Nephron (organoid): ENCODE measurements at regions not wholly inside any gene's neighbourhood (a gene's known extent, or its start where the extent isn't known, plus 50 kb on each side); places are given as distances from the start of the nearest gene placed in this dataset.
A peak's percentile ranks its signal among the peaks of the same experiment; 100 is the strongest.

Experiments used
- H3K27ac Mint-ChIP-seq, 3 experiments: 2 replicates each; pipeline ENCODE4 v1.8.0; 2020; ENCODE audit warnings: mixed read lengths in 3 of 3, mild to moderate bottlenecking in 2 of 3, moderate library complexity in 1 of 3
- H3K27me3 Mint-ChIP-seq: 2 replicates; pipeline ENCODE4 v1.8.0; 2021; ENCODE audit warnings: low read depth, mild to moderate bottlenecking, moderate library complexity, mixed read lengths
- H3K36me3 Mint-ChIP-seq: 2 replicates; pipeline ENCODE4 v1.8.0; 2020; ENCODE audit warnings: low read depth, mixed read lengths
- H3K4me1 Mint-ChIP-seq: 2 replicates; pipeline ENCODE4 v1.8.0; 2020; ENCODE audit warnings: mixed read lengths
- H3K4me3 Mint-ChIP-seq, 3 experiments: 2 replicates each; pipeline ENCODE4 v1.8.0; 2020; ENCODE audit warnings: mild to moderate bottlenecking in 3 of 3, mixed read lengths in 3 of 3, moderate library complexity in 2 of 3
- H3K9me3 Mint-ChIP-seq: 2 replicates; pipeline ENCODE4 v1.8.0; 2020; ENCODE audit warnings: mixed read lengths
- CTCF ChIP-seq, 3 experiments: fragments of 200-600 bp; sonication (generic); IDR thresholded peaks; one replicate each; pipeline ENCODE4 v1.5.0; 2021; ENCODE audit warnings: antibody characterized with exemption in 3 of 3; ENCODE audit not compliant: unreplicated experiment in 3 of 3

- Mint-ChIP-seq H3K27ac (no peak overlapping the region), H3K36me3 (no peaks in the 10 kb centered on the region), H3K4me3 (no peak overlapping the region), H3K27me3 (peaks cover 9% of the 10 kb centered on the region), H3K4me1 (peaks cover 6% of the 10 kb centered on the region), H3K9me3 (peaks cover 20% of the 10 kb centered on the region)
- no peak for TF ChIP-seq CTCF (IDR thresholded peaks at IDR 0.05; ENCODE audit: unreplicated experiment in 3 of 3)
Observed at GRCh38 chr3:15974647-15975046, 176.9 kb upstream of the ANKRD28 start.

DNA sequence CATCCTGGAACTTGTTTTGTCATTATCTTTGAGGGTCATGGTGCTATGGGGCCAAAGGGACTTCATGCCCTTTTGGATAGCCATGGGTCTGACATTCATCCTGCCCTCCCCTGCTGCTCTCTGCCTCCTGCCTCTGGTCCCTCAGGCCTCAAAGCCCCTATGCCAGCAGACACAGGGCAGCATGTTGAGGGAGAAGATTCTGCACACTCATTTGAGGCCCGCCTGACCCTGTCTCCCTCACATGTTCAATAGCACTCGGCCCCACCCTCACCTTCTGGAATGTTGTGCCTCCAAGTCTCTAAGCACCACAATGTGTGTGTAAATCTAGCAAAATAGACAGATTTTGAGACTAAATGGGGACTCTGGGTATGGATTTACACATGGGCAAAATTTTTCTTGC lies 178.7 kb upstream of the ANKRD28 start:
- Mint-ChIP-seq H3K27ac (peak overlapping the region in 1 of 3 experiments; percentile 46), H3K4me1 (peaks cover 6% of the 10 kb centered on the region), H3K4me3 (no peak overlapping the region), H3K9me3 (peaks cover 14% of the 10 kb centered on the region), H3K27me3 (peaks cover 9% of the 10 kb centered on the region), H3K36me3 (no peaks in the 10 kb centered on the region)
- no peak for TF ChIP-seq CTCF (IDR thresholded peaks at IDR 0.05; ENCODE audit: unreplicated experiment in 3 of 3)

GRCh38 chr3:15977090-15977489 lies 179.3 kb upstream of the ANKRD28 start:
- TF ChIP-seq CTCF (IDR thresholded peaks at IDR 0.05; ENCODE audit: unreplicated experiment in 3 of 3), result no peak
- H3K36me3 Mint-ChIP-seq, result no peaks in the 10 kb centered on the region
- no peak overlapping the region for H3K4me3 Mint-ChIP-seq
- peaks cover 6% of the 10 kb centered on the region for H3K4me1 Mint-ChIP-seq
- peaks cover 5% of the 10 kb centered on the region for H3K27me3 Mint-ChIP-seq
- peak overlapping the region in 1 of 3 experiments; percentile 46 for H3K27ac Mint-ChIP-seq
- peaks cover 8% of the 10 kb centered on the region for H3K9me3 Mint-ChIP-seq

DNA sequence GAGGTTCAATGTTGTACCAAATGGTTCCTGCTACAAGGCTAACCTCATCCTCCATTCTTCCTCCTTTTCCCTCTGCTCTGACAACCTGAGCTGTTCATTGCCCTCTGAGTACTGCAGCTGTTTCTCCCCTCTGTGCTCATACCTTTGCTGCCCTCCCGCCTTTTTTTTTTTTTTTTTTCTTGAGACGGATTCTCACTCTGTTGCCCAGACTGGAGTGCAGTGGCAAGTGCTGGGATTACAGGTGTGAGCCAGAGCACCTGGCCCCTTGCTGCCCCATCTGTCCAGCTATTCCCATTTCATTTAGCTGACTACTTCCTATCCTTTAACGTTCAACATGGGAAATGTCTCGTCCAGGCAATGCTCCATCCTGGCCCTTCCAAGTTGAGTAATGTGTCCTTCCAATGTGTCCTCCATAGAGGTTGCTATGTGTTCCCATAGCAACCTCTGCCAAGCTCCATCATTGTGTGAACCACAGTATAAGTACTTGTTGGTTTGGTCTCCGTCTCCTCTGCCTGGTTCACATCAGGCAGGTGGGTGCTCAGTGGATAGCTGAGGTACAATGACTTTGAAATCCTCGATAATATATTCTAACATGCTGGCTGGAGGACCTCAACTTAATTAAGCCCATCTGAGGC lies 179.9 kb upstream of the ANKRD28 start:
- peak overlapping the region in 1 of 3 experiments; percentile 27 for H3K27ac Mint-ChIP-seq
- no peak overlapping the region for H3K4me3 Mint-ChIP-seq
- H3K4me1 Mint-ChIP-seq, result peaks cover 6% of the 10 kb centered on the region

GRCh38 chr3:15978801-15979200 lies 181.0 kb upstream of the ANKRD28 start:
- TF ChIP-seq CTCF (IDR thresholded peaks at IDR 0.05; ENCODE audit: unreplicated experiment in 3 of 3), result no peak
- peaks cover 4% of the 10 kb centered on the region for H3K9me3 Mint-ChIP-seq
- no peaks in the 10 kb centered on the region for H3K36me3 Mint-ChIP-seq
- H3K27me3 Mint-ChIP-seq, result peaks cover 5% of the 10 kb centered on the region
- H3K27ac Mint-ChIP-seq, result no peak overlapping the region
- no peak overlapping the region for H3K4me3 Mint-ChIP-seq
- peaks cover 6% of the 10 kb centered on the region for H3K4me1 Mint-ChIP-seq

More for the DNA sequence above, 179.9 kb upstream of the ANKRD28 start:
- no peaks in the 10 kb centered on the region for H3K36me3 Mint-ChIP-seq
- no peak for TF ChIP-seq CTCF (IDR thresholded peaks at IDR 0.05; ENCODE audit: unreplicated experiment in 3 of 3)
- H3K27me3 Mint-ChIP-seq, result peaks cover 5% of the 10 kb centered on the region
- H3K9me3 Mint-ChIP-seq, result peaks cover 4% of the 10 kb centered on the region

DNA sequence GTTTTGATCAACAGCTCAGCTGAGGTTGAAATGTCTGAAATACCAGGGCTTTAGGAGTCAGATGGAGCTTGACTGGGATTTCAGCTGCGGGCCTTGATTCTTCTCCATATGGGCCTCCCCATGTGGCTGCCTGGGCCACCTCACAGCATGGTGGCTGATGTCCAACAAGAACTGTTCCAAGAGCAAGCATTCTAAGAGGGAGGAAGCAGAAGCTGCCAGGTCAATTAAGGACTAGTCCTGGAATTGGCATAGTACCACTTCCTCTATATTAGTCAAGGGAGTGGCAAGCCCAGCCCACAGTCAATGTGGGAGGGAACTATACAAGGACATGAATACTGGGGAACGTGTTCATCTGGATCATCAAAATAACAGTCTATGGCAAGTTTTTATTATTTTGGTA lies 181.7 kb upstream of the ANKRD28 start:
- Mint-ChIP-seq H3K27ac (no peak overlapping the region), H3K27me3 (peaks cover 5% of the 10 kb centered on the region), H3K4me1 (peaks cover 6% of the 10 kb centered on the region), H3K36me3 (no peaks in the 10 kb centered on the region), H3K9me3 (peaks cover 4% of the 10 kb centered on the region), H3K4me3 (no peak overlapping the region)
- no peak for TF ChIP-seq CTCF (IDR thresholded peaks at IDR 0.05; ENCODE audit: unreplicated experiment in 3 of 3)
